ENCODE measurements at regions not wholly inside any gene's neighbourhood (a gene's known extent, or its start where the extent isn't known, plus 50 kb on each side); places are given as distances from the start of the nearest gene placed in this dataset.

GRCh38 chr4:31657859-31658570 is 937.8 kb downstream of the PCDH7 start:
- Histone ChIP-seq H3K4me1 (ENCODE audit: insufficient read depth, low read length) (no peaks in the 10 kb centered on the region), H2AK5ac (ENCODE audit: insufficient read length, low read length) (no peak overlapping the region), H2BK20ac (ENCODE audit: low read depth, low read length, poor library complexity, severe bottlenecking) (no peak overlapping the region), H4K91ac (ENCODE audit: insufficient read length, low read depth, low read length) (no peak overlapping the region), H2BK5ac (ENCODE audit: insufficient read length, low read length) (no peak overlapping the region), H3K27ac (ENCODE audit: insufficient read length, low read depth, low read length) (no peak overlapping the region), H4K5ac (ENCODE audit: insufficient read length, low read depth, low read length) (no peak overlapping the region), H3K14ac (ENCODE audit: insufficient read depth, low read length) (no peak overlapping the region), H3K9me3 (ENCODE audit: control insufficient read depth, low read depth, low read length) (no peaks in the 10 kb centered on the region), H3K4ac (ENCODE audit: low read depth, low read length) (no peak overlapping the region), H2BK120ac (ENCODE audit: low read depth, low read length, poor library complexity, severe bottlenecking) (no peak overlapping the region), H2BK12ac (ENCODE audit: insufficient read length, low read depth, low read length) (no peak overlapping the region), H2AFZ (ENCODE audit: low read length) (no peak overlapping the region), H3K79me1 (ENCODE audit: insufficient read depth, low read depth, low read length, poor library complexity, severe bottlenecking) (no peaks in the 10 kb centered on the region), H3K79me2 (ENCODE audit: insufficient read depth, low read length) (no peaks in the 10 kb centered on the region), H3K18ac (ENCODE audit: insufficient read length, low read depth, low read length) (no peak overlapping the region), H3K4me2 (ENCODE audit: insufficient read depth, insufficient read length, low read length) (no peak overlapping the region), H3K23me2 (ENCODE audit: insufficient read length, low read depth, low read length, poor library complexity, severe bottlenecking) (no peaks in the 10 kb centered on the region), H3K9ac (ENCODE audit: extremely low read depth, insufficient read length, low read length) (no peak overlapping the region), H4K20me1 (ENCODE audit: control insufficient read depth, insufficient read depth, insufficient read length) (no peaks in the 10 kb centered on the region), H3T11ph (ENCODE audit: low read length) (no peak overlapping the region), H3K56ac (ENCODE audit: insufficient read length, low read depth, low read length) (no peak overlapping the region), H3K27me3 (ENCODE audit: insufficient read depth, low read length) (no peaks in the 10 kb centered on the region), H2BK15ac (ENCODE audit: low read depth, low read length) (no peak overlapping the region), H4K8ac (replicated peaks; ENCODE audit: insufficient read length, low read depth, low read length) (no peak overlapping the region), H3K23ac (ENCODE audit: insufficient read length, low read depth, low read length) (no peak overlapping the region)
- H3K4me1 Mint-ChIP-seq, result peaks cover 0 to 3% of the 10 kb centered on the region in 2 experiments; a peak in 1 of 4 replicates
- WGBS (ENCODE audit: extremely low coverage, insufficient read length, low lambda C conversion rate), result no CpG with 5 or more reads among the region's 5 CpGs
- H3K4me3 Mint-ChIP-seq, result no peak overlapping the region
- no peak for DNase-seq
- TF ChIP-seq CTCF (conservative IDR thresholded peaks at IDR 0.05), result no peak
- H3K9me3 Mint-ChIP-seq, result no peaks in the 10 kb centered on the region
- H3K36me3 Mint-ChIP-seq (ENCODE audit: insufficient read depth in 1 of 3, low read depth in 3 of 3), result no peaks in the 10 kb centered on the region
- no peak overlapping the region for H3K27ac Mint-ChIP-seq
- no peaks in the 10 kb centered on the region for H3K27me3 Mint-ChIP-seq (ENCODE audit: low read depth)

Measured in H9 (cell line).